ENCODE measurements at regions not wholly inside any gene's neighbourhood (a gene's known extent, or its start where the extent isn't known, plus 50 kb on each side); places are given as distances from the start of the nearest gene placed in this dataset.

DNA sequence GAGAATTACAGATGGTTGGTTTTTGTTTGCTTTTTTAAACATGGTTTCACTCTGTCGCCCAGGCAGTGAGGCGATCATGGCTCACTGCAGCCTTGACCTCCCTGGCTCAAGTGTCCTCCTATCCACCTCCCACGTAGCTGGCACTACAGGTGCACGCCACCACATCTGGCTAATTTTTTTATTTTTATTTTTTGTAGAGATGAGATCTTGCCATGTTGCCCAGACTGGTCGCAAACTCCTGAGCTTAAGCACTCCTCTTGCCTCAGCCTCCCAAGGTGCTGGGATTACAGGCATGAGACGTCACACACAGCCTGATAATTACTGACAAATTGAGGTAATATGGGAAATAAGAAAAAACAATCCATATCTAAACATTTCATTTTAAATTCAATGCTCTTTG, 110.5 kb upstream of the ZSWIM2 start:
- H3K4me3 ChIP-seq: no peak overlapping the region
- ATAC-seq (no peak), DNase-seq (no peak)
- 87 to 92% (median 89%) methylated on average over 6 of the region's 6 CpGs for WGBS, 3 donors
- TF ChIP-seq CTCF (IDR thresholded peaks at IDR 0.05): no peak
- no peak overlapping the region for H3K27ac ChIP-seq
- intact Hi-C loops (cut with DNase I): no loop called here
- H3K36me3 ChIP-seq (ENCODE audit: insufficient read depth in 1 of 2, low read depth in 1 of 2): no peaks in the 10 kb centered on the region
- no peaks in the 10 kb centered on the region for H3K27me3 ChIP-seq (ENCODE audit: insufficient read depth in 3 of 3, low read length in 2 of 3)
- no peaks in the 10 kb centered on the region for H3K4me1 ChIP-seq
- H3K9me3 ChIP-seq: no peaks in the 10 kb centered on the region

GRCh38 chr2:186950694-186951093, 101.7 kb upstream of the ZSWIM2 start:
- no peaks in the 10 kb centered on the region for H3K4me1 ChIP-seq
- no peak overlapping the region for H3K27ac ChIP-seq
- intact Hi-C loops (cut with DNase I): no loop called here
- 88 to 91% (median 89%) methylated on average over 3 of the region's 3 CpGs for WGBS, 3 donors
- H3K27me3 ChIP-seq (ENCODE audit: insufficient read depth in 3 of 3, low read length in 2 of 3): no peaks in the 10 kb centered on the region
- no peak for TF ChIP-seq CTCF (IDR thresholded peaks at IDR 0.05)
- ATAC-seq: no peak
- no peak overlapping the region for H3K4me3 ChIP-seq
- no peak for DNase-seq
- no peaks in the 10 kb centered on the region for H3K9me3 ChIP-seq
- H3K36me3 ChIP-seq (ENCODE audit: insufficient read depth in 1 of 2, low read depth in 1 of 2): no peaks in the 10 kb centered on the region

GRCh38 chr2:186949726-186950256, 100.8 kb upstream of the ZSWIM2 start:
- TF ChIP-seq CTCF (IDR thresholded peaks at IDR 0.05): no peak
- no peak overlapping the region for H3K27ac ChIP-seq
- H3K9me3 ChIP-seq: no peaks in the 10 kb centered on the region
- H3K4me3 ChIP-seq: no peak overlapping the region
- intact Hi-C loops (cut with DNase I): no loop called here
- ATAC-seq (no peak), DNase-seq (no peak)
- H3K36me3 ChIP-seq (ENCODE audit: insufficient read depth in 1 of 2, low read depth in 1 of 2): no peaks in the 10 kb centered on the region
- no peaks in the 10 kb centered on the region for H3K27me3 ChIP-seq (ENCODE audit: insufficient read depth in 3 of 3, low read length in 2 of 3)
- no peaks in the 10 kb centered on the region for H3K4me1 ChIP-seq
- WGBS, 3 donors: 74 to 88% (median 84%) methylated on average over 4 of the region's 4 CpGs

DNA sequence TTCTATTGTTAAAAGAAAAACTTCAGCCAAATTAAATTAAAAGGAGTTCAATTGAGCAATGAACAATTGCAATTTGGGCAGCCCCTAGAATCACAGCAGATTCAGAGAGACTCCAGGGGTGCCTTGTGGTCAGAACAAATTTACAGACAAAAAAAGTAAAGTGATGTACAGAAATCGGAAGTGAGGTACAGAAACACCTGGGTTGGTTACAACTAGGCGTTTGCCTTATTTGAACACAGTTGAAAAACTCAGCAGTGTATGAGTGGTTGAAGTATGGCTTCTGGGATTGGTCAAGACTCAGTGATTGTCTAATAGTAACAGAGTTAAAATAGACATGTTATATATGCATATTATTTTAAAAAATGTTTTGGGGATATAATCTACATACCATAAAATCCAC, 98.5 kb upstream of the ZSWIM2 start:
- Histone ChIP-seq H3K27me3 (ENCODE audit: insufficient read depth in 3 of 3, low read length in 2 of 3) (no peaks in the 10 kb centered on the region), H3K4me1 (no peaks in the 10 kb centered on the region), H3K9me3 (no peaks in the 10 kb centered on the region), H3K4me3 (no peak overlapping the region), H3K27ac (no peak overlapping the region), H3K36me3 (ENCODE audit: insufficient read depth in 1 of 2, low read depth in 1 of 2) (no peaks in the 10 kb centered on the region)
- ATAC-seq (no peak), DNase-seq (no peak)
- WGBS, 3 donors: 91 to 93% (median 92%) methylated on average over 2 of the region's 2 CpGs
- no peak for TF ChIP-seq CTCF (IDR thresholded peaks at IDR 0.05)
- intact Hi-C loops (cut with DNase I): no loop called here

- H3K27ac ChIP-seq: no peak overlapping the region
- WGBS, 3 donors: 82 to 88% (median 86%) methylated on average over 2 of the region's 2 CpGs
- no peak for DNase-seq
- no peaks in the 10 kb centered on the region for H3K36me3 ChIP-seq (ENCODE audit: insufficient read depth in 1 of 2, low read depth in 1 of 2)
- no peaks in the 10 kb centered on the region for H3K27me3 ChIP-seq (ENCODE audit: insufficient read depth in 3 of 3, low read length in 2 of 3)
- no peaks in the 10 kb centered on the region for H3K4me1 ChIP-seq
- ATAC-seq: no peak
- no peak overlapping the region for H3K4me3 ChIP-seq
- TF ChIP-seq CTCF (IDR thresholded peaks at IDR 0.05): no peak
- intact Hi-C loops (cut with DNase I): no loop called here
- H3K9me3 ChIP-seq: no peaks in the 10 kb centered on the region
These were observed 98.0 kb upstream of the ZSWIM2 start for GRCh38 chr2:186946896-186947467.

All from psoas muscle (tissue), 7 donors.